Lung microvascular endothelial cell (primary cell): ENCODE measurements at regions not wholly inside any gene's neighbourhood (a gene's known extent, or its start where the extent isn't known, plus 50 kb on each side); places are given as distances from the start of the nearest gene placed in this dataset.

Experiments used
- DNase-seq, 2 donors: peaks; one replicate each; pipeline versions ENCODE4 v3.0.0 to v3.0.0-alpha.2; 2010; ENCODE audit warnings: low read depth in 2 of 2

DNA sequence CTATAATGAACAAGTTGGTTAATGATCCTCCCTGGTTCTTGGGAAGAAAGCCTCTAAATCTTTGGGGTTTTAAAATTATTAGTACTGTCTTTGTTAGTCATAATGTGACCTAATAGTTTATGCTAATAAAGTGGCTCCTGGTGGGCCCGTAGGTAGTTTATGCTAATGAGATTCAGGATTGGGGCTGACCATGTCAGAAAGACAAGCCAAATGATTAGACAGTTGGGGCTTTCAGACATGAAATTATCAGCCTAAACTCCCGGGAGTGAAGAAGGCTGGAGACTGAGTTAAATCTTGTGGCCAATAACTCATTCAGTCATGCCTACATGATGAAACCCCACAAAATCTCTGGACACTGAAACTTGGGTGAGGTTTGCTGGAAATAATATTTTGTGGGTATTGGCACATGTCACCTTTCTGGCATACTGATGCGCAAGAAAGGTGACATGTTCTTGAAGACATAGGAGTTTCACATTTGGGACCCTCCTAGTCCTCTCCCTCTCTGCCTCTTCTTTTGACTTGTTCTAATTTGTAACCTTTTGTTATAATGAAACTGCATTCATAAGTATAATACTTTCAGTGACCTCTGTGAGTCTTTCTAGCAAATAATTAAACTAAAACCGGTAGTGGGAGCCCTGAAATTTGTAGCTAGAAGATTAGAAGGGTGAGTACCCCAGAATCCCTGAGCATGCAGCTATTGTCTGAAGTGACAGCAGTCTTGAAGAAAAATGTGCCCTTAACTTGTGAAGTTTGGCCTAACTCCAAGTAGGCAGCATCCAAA is 196.8 kb upstream of the FSTL5 start:
- DNase-seq, result no peak

DNA sequence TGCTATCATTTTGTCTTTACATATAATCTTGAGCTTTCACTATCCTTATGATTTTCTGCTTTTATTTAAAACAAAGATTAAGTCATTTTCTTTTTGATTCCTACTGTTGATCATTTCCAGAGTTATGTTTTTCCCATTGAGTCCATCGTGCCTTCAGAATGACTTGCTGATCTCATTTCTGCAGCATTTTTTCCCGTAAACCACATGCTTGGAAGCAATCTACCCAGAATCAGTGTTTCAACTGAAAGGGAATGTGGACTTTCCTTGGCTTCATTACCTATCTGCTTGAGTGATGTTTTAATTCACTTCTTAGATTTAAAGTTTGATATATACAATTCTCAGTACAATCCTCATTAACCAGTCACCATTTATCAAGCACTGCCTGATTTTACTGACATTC is 192.4 kb upstream of the FSTL5 start:
- no peak for DNase-seq

DNA sequence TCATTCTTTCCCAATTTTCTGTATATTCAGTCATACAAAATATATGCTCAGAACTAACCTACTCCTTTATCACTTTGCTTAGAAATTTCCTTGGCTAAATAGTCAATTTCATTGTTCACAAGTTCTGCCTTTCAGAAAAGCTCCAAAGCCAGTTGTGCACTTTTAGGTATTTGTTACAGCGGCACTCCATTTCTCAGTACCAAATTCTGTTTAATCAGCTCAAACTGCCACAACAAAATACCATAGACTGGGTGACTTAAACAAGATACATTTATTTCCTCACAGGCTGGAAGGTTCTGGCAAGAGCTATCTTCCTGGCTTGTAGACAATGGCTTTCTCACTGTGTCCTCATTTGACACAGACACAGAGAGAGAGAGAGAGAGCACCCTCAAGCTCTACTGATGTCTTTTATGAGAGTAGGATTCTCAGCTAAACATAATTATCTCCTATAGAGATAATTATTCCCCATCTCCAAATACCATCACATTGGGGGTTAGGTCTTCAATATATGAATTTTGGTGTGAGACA is 188.8 kb upstream of the FSTL5 start:
- DNase-seq, result no peak

DNA sequence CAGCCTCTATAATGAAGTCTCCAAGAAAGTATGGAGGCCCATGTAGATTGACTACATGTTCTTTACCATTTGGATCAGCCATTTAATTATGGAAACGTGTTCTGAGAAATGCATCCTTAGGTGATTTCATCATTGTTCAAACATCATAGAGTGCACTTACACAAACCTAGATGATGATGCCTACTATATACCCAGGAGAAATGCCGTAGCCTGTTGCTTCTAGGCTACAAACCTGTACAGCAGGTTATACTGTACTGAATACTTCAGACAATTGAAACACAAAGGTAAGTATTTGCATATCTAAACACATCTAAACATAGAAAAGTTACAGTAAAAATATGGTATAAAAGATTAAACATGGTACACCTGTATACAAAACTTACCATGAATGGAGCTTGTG is 186.5 kb upstream of the FSTL5 start:
- no peak for DNase-seq

DNA sequence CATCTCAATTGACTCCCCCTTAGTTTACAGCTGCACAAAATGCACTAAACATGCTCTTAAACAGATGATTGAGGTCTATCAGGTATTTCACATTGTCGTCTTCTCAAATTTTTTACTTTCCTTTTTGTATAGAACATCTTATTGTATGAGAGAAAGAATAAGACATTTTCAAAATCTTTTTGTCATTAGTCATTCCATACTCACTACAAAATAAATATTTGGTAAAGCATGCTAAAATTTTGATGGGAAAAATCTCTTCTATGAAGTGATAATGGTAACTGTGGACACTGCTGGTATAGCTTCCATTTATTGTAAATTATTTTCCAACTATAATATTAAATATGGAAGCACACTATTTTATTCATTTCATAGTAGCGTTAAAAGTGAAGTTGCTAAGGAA is 185.6 kb upstream of the FSTL5 start:
- no peak for DNase-seq

DNA sequence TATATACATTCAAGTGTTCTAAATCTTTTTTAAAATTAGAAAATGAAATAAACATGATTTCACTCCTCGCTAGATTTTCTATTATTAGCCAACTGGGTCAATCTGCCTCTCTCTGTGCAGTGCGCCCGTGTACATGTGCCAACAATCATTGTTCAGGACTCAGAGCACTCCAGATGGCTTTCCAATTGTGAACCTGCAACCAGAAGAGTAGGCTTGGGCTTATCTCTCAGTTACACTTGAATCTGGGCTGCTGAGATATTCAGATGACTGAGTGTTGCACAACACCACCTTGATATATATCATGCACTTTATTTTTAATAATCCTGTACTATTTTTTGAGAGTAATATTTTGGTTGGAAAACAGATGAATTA is 184.0 kb upstream of the FSTL5 start:
- no peak for DNase-seq

DNA sequence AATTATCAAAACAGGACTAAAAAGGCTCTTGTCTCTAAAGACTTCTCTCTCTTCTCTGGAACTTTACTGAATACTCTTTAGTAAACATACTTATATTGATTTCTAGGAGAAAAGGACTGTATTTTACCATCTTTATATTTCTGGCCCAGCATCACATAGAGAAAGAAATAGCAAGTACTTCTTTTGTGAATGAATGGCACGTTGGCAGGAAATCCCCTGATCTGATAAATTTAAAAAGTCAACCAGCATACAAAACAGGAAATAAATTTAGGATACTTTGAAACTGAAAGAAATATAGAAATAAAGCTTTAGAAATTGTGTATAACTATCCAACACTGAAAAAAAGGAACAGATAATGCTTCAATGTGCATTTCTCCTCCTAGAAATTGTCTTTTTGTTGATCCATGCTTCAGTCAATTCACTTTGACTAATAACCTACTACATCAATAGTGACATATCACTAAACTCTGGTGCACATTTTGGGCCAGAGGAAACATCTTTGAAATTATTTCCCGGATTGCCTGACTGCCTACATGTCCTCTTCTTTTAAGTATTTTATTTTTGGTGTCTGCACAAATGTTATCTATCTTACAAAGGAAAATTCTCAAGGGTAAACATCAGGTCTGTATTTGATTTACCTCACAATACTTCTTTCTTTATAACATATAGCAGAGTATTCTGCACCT is 183.5 kb upstream of the FSTL5 start:
- DNase-seq, result no peak

DNA sequence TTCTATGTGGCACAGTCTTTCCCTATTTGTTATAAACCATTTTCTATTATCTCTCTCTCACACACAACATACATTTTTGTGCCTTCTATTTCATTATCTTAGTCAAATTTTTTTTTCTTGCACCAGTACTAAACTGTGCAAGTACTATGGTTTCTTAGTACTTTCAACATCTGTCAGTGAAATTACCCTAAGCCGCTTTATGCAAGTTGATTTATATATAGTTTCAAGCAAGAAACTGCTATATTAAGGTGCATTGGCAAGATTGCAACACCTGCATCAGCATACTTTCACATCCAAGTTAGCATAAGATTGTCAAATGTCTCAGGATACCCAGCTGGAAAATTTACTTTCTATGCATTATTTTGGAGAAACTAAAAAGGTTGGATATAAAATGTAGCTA is 180.2 kb upstream of the FSTL5 start:
- no peak for DNase-seq

DNA sequence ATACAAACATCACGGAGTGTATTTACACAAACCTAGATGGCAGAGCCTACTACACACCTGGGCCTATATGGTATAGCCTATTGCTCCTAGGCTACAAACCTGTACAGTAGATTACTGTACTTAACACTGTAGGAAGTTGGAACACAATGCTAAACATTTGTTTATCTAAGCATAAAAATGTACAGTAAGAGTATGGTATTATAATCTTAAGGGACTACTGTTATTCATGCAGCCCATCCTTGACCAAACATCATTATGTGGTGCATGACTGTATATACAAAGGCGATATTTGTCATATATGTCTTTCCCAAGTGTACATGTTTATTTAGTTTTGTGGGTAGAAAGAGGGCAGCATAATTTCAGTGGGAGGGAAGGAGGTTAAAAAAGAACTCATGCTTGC is 177.7 kb upstream of the FSTL5 start:
- no peak for DNase-seq

DNA sequence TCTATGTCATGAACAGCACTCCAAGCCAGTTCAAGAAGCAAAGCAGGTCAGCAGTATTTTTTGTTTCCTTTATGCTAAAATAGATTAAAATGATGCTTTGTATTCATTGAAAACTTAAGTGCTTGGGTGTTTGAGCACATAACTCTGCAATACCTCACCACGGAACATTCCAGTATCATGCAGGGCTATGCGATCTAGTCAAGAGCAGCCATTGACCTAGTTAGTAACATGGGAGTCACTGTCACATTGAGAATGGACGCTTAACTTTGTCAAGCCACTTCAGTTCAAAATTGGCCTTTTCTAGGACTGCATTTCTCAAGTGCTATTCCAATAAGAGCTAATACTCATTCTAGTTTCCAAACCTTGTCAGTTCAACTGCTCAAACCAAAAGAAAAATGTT is 160.1 kb upstream of the FSTL5 start:
- DNase-seq, result no peak

DNA sequence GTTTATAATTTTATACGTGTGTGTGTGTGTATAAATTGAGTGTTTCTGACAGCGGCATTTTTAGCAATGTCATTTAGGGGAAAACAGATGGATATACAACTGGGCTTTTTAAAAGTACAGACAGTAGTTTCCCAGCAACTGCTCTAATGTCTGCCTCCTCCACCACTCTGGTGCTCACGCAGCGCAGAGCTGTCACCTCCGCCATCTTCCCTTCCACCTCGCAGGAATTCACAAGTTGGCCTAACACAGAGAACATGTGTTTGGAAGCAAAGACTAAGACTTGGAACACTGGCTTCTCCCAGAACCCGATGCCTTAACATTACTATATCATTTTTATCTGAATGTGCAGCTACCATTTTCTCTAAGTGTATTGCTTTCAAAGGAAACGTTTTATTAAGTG is 158.3 kb upstream of the FSTL5 start:
- DNase-seq, result no peak

DNA sequence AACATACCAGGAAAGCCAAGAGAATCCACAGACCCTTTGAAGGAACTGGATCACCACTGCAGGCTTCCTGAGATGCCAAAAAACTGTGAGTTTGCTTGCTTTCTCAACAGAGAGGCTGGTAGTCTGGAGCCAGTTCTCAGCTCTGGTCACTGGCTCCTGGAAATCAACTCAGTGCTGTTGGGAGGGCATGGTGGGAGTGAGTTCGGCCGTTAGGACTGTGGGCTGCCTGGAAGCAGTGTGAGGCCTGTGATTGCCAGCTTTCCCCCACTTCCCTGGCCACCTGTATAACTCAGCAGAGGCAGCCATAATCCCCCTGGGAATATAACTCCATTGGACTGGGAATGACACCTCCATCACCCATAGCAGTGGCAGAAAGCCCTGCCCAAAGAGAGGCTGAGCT is 122.0 kb upstream of the FSTL5 start:
- no peak for DNase-seq

DNA sequence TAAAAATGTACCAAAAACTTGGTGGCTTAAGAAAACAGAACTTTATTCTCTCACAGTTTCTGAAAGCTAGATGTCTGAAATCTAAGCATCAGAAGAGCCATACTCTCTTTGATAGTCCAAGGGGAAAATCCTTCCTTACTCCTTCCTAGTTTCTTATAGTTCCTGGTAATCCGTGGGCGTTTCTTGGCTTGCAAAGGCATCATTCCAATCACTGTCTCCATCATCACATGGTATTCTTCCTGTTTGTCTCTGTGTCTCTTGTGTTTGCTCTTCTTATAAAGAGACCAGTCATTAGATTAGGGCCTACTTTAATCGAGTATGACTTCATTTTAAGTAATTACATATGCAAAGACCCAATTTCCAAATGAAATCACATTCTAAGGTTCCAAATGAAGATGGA is 118.9 kb upstream of the FSTL5 start:
- DNase-seq, result no peak

DNA sequence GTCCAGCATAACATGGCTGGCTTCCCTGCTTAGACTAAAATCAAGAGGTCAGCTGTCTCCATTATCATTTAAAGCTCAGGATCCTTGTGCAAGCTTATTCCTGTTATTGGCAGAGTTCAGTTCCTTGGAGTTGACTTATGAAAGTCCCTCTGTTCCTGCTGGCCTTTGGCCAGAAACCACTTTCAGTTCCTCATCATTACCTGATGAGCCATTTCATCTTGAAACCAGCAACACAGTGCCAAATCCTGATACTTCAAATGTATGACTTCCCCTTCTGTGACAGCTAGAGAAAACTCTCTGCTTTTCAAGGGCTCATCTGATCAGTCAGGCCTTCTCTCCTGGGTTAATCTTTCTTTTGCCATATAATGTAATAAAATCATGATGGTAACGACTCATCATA is 110.6 kb upstream of the FSTL5 start:
- no peak for DNase-seq

DNA sequence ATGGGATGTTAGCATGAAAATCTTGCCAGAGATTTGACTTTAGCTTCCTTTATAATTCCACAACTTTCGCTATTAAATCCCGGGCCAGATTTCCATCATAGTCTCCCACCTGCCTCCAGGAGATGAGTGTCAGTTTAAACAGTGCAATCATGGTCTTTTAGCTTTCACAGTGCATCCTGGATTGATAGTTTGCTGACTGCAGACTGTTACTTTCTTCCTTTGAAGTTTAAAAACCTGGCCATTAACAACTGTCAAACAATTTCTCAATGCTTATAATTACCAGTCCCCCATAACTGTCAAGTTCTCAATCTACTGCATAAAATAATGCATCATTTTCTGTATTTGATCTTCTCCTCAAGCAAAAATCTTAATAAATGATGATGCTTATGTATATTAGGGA is 108.4 kb upstream of the FSTL5 start:
- no peak for DNase-seq

DNA sequence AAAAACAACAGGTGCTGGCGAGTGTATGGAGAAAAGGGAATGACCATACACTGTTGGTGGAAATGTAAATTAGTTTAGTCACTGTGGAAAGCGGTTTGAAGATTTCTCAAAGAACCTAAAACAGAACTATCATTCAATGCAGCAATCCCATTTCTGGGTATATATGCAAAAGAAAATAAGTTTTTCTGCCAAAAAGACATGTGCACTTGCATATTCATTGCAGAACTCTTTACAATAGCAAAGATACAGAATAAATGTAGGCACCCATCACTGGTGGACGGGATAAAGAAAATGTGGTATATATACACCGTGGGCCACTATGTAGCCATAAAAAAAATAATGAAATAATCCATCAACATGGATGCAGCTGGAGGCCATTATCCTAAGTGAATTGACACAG is 105.1 kb upstream of the FSTL5 start:
- no peak for DNase-seq

DNA sequence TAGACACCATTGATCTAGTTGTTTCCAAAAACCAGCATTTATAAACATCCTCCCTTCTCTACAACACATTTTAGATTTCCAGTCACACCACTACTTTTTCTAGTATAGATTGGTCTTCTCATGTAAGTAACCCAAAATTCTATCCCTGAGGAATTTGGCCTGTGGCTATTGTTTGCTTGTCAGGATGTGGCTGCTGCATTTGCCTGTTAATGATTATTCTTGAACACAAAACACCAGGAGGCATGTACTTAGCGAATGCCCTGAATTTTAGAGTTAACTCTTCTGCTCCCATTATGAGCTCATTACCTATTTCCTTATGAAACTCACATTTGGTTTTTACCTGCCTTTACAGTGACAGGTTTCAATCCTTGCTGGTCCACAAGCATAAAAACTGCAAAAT is 102.0 kb upstream of the FSTL5 start:
- no peak for DNase-seq

DNA sequence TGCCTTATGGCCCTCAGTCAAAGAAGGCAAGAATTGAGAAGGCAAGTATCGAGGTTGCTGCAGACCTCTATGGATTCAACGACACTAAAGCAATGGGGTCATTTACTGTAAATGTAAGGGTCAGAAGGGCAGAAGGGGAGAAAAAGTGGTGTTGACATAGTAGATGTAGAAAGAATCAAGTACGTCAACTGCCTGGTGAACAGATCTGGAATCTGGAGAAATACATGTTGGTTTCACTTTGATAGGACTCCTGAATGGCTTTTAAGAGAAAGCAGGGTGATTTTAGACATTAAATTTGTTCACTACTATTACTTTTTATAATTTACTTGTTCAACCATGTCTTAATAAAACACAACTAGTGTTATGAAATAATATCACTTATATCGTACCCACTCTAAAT is 81.3 kb upstream of the FSTL5 start:
- DNase-seq, result no peak

DNA sequence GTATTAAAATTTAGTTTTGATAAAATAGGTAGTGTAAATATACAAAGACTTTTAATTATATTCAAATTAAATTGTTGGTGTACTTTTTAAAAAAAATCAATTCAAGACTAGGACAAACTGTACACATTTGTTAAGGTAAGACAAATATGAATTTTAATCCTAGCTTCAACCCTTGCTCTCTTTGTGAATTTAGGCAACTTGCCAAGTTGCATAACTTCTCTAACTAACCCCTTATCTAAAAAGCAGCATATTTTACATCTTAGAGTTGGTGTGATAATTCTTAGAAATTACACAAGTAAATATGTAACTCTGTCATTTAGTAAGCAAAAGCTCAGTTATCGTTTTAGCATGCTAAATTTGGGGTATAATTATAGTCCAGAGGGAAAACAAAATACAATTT is 78.1 kb upstream of the FSTL5 start:
- DNase-seq, result no peak

DNA sequence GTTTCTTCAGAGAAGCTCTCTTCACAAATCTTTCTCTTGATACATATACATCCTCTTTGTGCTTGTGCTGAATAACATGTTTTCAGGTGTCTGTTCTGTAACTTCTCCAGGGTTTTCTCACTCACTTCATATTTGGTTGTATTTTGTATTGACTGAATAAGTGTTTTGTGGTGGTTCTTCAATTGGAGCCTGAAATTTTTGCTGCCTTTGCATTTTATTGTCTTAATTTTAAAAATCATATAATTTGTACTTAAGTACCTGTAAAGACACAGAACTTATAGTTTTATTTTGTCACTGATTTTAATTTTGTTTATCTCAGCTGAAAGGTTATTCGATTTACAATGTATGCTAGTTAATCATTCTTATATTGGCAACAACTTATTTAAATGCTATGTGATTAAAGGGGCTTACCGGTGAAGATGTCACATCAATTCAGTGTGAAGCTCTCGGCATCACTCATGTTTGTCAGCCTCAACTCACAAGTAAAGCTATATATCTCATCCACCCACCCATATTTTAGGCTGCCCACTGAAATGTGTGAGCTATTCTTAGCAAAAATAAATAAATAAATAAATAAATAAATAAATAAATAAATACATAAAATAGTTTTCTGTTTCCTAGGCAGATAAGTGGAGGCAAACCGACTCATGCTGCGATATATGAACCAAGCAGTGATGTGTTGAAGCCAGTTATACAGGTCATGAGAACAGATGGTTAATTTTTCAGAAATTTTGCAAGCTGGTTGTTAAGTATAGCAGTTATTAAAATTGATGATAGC is 76.4 kb upstream of the FSTL5 start:
- no peak for DNase-seq

DNA sequence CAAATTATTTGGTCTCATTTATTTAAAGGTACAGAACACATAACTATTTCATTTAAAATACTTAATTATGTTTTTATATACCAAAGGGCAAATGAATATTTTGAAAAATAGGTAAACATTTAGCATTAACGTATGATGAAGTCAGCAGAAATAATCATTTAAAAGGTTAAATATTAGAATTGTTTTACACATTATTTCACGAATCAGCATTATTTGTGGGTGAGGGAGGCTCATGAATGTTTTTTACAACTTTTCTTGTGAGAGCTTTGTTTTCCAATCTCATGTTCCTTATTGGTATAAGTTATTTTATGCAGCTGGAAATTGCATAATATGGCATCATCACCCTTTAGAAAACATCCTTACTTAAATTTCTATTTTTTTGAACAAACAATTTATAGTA is 73.9 kb upstream of the FSTL5 start:
- no peak for DNase-seq

DNA sequence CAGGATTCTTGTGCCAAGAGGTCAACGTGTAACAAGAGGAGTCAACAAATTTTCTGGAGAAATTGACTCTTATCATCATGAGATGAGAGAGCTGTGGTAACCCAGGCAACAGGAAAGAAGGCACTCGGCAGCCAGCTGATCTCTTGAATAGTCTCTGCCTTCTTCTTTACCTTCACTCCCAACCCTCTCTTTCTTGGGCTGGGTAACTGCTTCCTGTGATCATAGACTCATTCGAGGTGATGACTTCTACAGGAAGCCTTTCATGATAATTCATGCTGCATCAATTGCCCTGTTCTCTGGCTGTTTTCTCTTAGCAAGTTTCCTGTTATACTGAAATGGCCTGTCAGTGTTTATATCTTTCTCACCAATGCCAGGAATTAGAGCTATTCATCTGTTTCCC is 70.8 kb upstream of the FSTL5 start:
- DNase-seq, result no peak

DNA sequence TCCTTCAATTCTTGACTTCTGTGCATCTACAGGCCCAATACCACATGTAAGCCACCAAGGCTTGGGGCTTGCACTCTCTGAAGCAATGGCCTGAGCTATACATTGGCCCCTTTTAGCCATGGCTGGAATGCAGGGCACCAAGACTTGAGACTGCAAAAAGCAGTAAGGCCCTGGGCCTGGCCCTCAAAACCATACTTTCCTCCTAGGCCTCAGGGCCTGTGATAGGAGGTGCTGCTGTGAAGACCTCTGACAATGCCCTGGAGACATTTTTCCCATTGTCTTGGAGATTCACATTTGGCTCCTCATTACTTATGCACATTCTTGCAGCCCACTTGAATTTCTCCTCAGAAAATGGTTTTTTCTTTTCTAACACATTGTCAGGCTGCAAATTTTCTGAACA is 68.5 kb upstream of the FSTL5 start:
- no peak for DNase-seq
